GM18951 (cell line): ENCODE measurements at regions not wholly inside any gene's neighbourhood (a gene's known extent, or its start where the extent isn't known, plus 50 kb on each side); places are given as distances from the start of the nearest gene placed in this dataset.
"Not testable (repeated sequence)": the region's sequence is repeated elsewhere in the genome, so short reads cannot be mapped to it uniquely, and the experiment has no call there.

Source experiments
- POLR2A ChIP-seq: IDR thresholded peaks from 4 replicates; pipeline ENCODE4 v1.6.1; 2011; ENCODE audit warnings: mild to moderate bottlenecking; ENCODE audit not compliant: insufficient read length, insufficient read depth; ENCODE audit errors: extremely low read depth
- in situ Hi-C: fragments of 300-500 bp; cut with MboI; formaldehyde crosslinking; loops from one replicate; pipeline ENCODE4 v1.12.0; 2022; ENCODE audit warnings: low sequenced_read_pairs, mixed read lengths, inconsistent platforms; ENCODE audit not compliant: unreplicated experiment

DNA sequence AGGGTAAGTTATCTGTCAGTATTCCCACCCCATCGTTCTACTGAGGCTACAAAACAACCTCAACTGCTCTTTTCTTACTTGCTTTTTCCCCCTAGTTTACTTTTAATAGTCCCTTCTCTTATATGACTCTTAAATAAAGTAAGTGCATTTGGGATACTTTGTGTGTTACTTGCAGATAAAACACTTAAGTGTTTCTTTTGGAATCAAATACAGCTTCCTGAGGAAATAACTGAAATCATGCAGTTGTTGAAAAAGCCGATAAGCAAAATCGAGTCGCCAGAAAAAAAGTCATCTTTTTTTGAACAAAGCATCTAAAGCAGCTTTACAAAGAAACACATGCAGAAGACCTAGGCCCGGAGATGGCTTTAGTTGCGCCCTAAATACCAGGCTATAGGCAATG, 53.5 kb upstream of the EPB41L4A start:
- no peak for TF ChIP-seq POLR2A
- in situ Hi-C loops: no loop called here

DNA sequence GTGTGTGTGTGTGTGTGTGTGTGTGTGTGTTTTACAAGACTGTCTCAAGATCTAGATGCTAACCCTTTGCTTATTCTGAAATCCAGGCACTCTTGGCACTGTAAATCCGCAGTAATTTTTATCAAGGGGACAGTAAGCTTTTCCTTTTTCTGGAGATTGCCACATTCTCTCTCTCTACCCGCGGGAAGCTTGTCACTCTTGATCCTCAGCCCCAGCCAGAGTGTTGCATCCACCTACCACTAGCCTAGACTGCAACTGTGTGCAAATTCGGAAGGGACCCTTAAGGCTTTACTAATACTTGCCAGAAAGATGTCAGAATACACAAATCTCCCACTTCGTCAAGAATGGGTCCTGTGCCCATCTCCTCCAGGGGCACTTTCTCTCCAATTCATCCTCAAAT, 54.9 kb upstream of the EPB41L4A start:
- in situ Hi-C loops: no loop called here
- TF ChIP-seq POLR2A: no peak

DNA sequence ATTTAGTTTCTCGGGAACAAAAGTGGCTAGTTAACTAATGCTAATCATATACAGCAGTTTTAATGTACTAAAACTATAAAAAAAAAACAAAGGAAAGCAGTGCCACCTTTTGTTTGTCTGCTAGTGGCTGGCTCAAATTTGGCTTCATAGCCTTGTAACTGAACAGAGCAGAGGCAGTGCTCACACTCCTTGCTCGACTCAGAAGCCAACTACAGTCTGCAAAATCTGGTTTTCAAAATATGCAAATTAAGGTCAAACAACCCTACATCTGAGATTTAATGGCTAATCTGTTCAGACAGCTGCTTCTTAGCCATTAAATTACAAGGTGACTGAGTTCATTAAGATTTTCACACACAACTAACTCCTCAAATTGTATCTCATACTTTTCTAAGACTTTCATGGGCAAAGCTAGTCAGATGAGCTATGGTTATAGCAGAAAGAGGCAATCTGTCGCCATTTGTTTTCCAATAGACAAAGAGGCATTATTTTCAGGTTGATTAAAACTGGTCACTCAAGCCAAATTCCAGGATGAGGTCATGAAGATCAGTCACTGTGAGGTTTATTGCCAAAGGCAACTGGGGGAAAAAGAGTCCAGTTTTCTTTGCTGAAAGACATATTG, 56.8 kb upstream of the EPB41L4A start:
- in situ Hi-C loops: no loop called here
- TF ChIP-seq POLR2A: no peak

DNA sequence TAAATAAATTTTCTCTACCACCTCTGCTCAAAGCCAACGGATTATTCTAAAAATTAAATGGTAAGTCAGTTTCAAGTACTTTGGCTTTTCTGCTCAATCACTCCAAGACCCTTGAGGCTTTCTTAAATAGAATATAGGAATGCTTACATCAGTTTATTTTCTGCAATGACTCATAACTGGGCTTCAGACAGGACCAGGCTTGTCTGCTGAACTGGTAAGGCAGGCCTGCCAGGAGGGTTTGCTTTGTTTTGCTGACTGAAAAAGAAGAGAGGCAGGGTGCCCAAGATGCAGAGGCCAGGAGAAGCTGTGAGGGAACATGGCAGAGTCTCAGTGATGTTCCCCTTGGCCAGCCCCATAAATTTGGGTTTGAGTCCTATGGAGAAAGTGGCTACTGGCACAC, 60.3 kb upstream of the EPB41L4A start:
- in situ Hi-C loops: no loop called here
- no peak for TF ChIP-seq POLR2A

DNA sequence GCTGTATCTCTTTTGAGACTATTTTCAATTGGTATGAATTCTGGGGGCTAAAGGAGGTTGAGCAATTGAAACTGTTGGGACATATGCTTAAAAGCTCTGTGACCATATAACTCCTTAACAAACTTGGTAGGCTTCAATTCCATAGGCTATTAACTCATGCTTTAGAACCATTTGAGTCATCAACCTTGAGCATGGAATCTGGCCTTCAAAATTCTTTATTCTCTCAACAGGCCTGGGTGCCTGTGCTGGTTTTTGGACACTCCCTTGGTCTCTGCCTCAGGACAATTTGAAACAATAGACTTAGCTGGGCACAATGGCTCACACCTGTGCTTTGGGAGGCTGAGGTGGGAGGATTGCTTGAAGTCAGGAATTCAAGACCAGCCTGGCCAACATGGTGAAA, 61.4 kb upstream of the EPB41L4A start:
- no peak for TF ChIP-seq POLR2A
- in situ Hi-C loops: no loop called here

DNA sequence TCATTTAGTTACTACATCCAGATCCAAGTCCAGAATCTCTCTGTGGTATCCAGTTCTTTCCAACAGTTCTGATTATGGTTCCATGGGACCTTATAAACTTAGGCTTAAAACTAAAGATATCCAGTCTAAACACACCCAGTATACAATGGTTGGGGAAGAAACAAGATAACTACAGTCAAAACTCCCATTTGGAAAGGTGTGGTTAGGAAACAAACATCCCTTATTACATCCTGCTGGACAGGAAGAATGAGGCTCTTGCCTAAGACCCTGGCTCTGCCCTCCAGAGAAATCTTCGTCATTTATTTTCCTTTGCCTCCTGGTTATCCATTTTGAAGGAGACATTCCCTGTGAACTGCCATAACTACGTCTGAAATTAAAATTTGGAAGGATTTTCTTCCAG, 64.6 kb upstream of the EPB41L4A start:
- in situ Hi-C loops: no loop called here
- no peak for TF ChIP-seq POLR2A

DNA sequence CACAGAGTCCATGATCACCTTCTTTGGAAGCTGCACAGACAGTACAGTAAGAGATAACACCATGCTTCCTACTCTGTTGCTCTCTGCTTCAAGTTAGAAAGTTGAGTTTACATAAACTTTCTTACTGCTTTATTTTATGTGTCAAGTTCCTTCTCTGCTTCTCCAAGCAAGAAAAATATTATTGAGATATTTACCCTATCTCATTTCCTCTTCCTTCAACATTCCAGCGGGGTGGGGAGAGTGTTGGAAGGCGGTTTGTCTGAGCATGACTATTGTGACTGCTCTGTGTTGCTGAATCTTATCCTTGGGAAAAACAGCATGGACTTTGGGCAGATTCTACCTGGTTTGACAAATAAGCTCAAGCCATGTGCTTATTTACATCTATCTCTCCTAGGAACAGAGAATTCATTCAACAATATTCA, 66.9 kb upstream of the EPB41L4A start:
- no peak for TF ChIP-seq POLR2A
- in situ Hi-C loops: no loop called here

DNA sequence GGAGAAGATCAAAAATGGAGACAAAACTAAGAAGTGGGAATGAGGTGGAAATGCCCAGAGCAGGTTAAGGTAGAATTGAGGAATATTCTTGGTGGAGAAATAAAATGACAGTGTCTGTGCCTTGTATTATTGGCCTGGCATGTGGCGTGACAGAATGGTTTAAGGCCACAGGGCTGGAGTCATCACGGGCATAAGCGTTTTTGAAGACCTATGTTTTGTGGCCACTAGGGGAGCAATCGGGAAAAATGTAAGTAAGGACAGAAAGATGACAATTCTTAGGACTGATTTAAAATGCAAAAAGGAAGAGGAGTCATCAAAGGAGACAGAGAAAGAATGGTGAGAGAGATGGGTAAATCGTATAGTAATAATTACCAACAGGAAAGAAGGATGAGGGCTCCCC, 72.2 kb upstream of the EPB41L4A start:
- in situ Hi-C loops: no loop called here
- no peak for TF ChIP-seq POLR2A

DNA sequence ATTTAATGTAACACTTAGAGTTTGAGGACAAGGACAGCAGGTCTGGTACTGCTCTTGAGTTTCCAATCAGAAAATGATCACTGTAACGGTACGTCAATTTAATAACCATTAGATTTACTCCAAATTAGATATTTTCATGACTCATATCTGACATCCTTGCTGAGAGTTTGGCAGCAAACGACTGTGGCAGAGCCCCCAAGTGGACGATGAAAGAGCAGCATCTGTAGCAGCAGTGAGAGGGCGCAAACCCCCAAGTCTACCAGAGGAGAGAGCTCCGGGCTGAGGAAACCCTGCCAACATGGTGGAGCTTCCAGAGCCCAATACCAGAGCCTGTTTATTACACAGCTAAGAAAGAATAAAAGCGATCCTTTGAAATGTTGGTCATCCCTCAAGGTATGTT, 73.2 kb upstream of the EPB41L4A start:
- no peak for TF ChIP-seq POLR2A
- in situ Hi-C loops: no loop called here

DNA sequence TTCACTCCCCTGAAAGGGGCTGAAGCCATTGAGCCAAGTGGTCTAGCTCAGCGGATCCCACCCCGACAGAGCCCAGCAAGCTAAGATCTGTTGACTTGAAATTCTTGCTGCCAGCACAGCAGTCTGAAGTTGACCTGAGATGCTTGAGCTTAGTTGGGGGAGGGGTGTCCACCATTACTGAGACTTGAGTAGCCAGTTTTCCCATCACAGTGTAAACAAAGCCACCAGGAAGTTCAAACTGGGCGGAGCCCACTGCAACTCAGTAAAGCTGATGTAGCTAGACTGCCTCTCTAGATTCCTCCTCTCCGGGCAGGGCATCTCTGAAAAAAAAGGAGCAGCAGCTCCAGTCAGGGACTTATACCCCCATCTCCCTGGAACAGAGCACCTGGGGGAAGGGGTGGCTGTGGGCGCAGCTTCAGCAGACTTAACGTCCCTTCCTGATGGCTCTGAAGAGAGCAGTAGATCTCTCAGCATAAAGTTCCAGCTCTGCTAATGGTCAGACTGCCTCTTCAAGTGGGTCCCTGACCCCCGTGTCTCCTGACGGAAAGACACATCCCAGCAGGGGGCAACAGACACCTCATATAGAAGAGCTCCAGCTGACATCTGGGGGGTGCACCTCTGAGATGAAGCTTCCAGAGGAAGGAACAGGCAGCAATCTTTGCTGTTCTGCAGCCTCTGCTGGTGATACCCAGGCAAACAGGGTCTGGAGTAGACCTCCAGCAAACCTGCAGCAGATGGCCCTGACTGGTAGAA, 84.8 kb upstream of the EPB41L4A start:
- in situ Hi-C loops: not testable (repeated sequence)

DNA sequence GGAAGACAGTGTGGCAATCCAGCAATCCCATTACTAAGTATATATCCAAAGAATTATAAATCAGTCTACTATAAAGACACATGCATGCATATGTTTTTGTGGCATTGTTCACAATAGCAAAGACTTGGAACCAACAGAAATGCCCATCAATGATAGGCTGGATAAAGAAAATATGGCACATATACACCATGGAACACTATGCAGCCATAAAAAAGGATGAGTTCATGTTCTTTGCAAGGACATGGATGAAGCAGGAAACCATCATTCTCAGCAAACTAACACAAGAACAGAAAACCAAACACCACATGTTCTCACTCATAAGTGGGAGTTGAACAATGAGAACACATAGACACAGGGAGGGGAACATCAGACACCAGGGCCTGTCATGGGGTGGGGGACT, 90.0 kb upstream of the EPB41L4A start:
- in situ Hi-C loops: not testable (repeated sequence)

DNA sequence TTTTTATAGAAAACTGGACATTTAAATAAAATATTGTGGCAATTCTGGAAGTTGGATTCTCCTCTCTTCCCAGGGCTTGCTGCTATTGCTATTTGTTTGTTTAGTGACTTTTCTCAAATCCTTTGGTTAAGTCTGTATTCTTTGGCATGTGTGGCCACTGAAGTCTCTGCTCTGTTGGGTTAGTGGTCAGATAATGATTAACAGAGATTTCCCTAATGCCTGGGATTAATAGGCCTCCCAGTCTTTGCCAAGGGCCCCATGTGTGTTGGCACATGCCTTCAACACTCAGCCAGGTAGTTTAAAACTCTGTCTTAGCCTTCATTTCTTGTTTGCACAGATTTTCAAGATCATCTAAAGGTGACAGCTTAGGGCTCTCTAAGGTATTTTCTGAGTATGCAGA, 92.8 kb upstream of the EPB41L4A start:
- TF ChIP-seq POLR2A: no peak
- in situ Hi-C loops: no loop called here

DNA sequence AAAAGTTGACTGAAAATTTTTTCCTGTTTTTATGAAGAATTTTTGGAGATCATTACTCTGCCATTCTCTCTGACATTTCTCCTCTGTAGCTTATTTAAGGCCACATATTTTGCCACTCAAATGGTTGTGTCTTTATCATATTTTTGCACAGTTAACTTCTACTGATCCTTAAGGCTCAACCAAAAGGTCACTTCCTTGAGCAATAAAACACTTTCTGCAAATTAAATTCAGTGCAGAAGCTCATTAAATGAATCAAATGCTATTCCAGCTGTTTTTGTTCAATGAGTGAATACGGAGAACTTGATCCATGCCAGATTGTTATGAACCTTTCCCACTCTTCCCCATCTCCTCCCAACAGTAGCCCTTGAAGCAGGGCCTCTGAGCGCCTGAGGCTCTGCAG, 93.8 kb upstream of the EPB41L4A start:
- in situ Hi-C loops: no loop called here
- no peak for TF ChIP-seq POLR2A

DNA sequence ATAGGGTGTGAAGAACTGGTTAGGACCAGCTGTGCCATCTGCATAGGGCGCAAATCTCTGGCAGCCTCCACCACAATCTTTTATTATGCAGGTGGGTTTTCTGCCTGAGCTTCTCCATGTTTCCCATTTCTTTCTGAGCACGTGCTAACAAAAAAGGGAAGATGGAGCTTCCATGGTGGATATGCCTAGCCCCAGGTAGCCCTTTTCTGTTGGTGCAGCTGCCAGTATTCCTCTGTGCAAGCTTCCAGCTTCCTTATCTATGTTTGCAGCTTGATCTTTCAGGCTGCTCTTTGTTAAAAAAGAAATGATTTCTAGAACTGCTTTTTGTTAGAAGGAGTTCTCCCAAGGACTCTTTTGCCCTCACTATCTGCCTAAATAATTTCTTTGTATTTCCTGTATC, 95.0 kb upstream of the EPB41L4A start:
- no peak for TF ChIP-seq POLR2A
- in situ Hi-C loops: no loop called here

DNA sequence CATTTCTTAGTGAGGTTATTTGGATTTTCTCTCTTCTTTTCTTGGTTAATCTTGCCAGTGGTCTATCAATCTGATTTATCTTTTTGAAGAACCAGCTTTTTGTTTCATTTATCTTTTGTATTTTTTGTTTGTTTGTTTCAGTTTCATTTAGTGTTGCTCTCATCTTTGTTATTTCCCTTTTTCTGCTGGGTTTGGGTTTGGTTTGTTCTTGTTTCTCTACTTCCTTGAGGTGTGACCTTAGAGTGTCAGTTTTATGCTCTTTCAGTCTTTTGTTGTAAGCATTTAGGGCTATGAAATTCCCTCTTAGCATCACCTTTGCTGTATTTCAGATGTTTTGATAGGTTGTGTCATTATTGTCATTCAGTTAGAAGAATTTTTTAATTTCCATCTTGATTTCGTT, 101.4 kb upstream of the EPB41L4A start:
- in situ Hi-C loops: not testable (repeated sequence)

DNA sequence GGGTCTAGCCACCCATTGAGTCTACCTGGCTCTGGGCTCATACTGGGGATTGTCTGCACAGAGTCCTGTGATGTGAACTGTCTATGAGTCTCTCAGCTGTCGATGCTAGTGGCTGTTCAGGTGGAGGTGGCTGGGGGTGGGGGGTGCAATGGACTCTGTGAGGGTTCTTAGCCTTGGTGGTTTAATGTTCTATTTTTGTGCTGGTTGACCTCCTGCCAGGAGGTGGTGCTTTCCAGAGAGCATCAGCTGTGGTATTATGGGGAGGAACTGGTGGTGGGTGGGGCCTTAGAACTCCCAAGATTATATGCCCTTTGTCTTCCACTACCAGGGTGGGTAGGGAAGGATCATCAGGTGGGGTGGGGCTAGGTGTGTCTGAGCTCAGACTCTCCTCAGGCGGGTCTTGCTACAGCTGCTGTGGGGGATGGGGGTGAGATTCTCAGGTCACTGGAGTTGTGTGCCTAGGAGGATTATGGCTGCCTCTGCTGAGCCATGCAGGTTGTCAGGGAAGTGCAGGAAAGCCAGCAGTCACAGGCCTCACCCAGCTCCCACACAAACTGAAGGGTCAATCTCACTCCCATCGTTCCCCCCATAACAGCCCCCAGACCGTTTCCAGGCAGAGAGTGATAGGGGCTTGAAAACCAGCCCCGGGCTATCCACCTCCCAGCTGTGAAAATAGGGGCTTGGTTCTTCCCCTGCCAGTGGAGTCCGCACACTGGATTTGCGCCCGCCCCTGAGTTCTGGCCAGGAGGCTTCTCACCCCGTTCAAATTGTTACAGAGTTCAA, 104.0 kb upstream of the EPB41L4A start:
- in situ Hi-C loops: not testable (repeated sequence)
